ENCODE measurements at regions not wholly inside any gene's neighbourhood (a gene's known extent, or its start where the extent isn't known, plus 50 kb on each side); places are given as distances from the start of the nearest gene placed in this dataset.

DNA sequence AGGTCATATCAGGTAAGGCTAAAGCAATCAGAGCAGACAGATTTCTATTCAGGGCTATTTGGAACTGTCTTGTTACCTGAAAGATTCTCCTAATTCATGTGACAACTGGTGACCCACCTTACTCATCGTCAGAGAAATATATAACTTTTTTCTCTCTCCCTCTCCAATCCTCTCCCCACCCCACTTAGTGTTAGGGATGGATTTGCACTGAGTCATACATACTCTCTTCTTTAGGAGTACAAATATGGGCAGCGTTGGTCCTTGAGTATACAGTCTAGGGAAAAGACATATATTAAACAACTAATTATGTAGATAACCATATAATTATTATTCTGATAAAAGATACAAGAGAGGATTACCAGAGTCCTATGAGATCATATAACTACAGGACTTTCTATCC is 246.3 kb downstream of the HHIPL2 start:
- TF ChIP-seq CTCF (IDR thresholded peaks at IDR 0.05; ENCODE audit: insufficient read depth, low read depth, low read length) (no peak), EZH2 (IDR thresholded peaks at IDR 0.05; ENCODE audit: insufficient read depth, low read length) (no peak)
